Endodermal cell (in vitro differentiated cells): ENCODE measurements at regions not wholly inside any gene's neighbourhood (a gene's known extent, or its start where the extent isn't known, plus 50 kb on each side); places are given as distances from the start of the nearest gene placed in this dataset.

Experiments
- DNase-seq: peaks from one replicate; pipeline ENCODE4 v3.0.0-alpha.2; 2017
- H3K27ac ChIP-seq: 2 replicates; pipeline ENCODE4 v1.5.1; 2013; ENCODE audit warnings: mild to moderate bottlenecking, low read depth, low read length, moderate library complexity
- H3K27me3 ChIP-seq: 2 replicates; pipeline ENCODE4 v1.6.1; 2013; ENCODE audit warnings: mild to moderate bottlenecking, low read length, moderate library complexity; ENCODE audit not compliant: insufficient read depth, control insufficient read depth, poor library complexity, severe bottlenecking
- H3K36me3 ChIP-seq: 2 replicates; pipeline ENCODE4 v1.7.0; 2013; ENCODE audit warnings: mild to moderate bottlenecking, low read length, moderate library complexity; ENCODE audit not compliant: control insufficient read depth, insufficient read depth
- H3K4me1 ChIP-seq: one replicate; pipeline ENCODE4 v1.7.0; 2013; ENCODE audit warnings: low read length; ENCODE audit not compliant: control insufficient read depth, insufficient read depth
- H3K4me3 ChIP-seq: 2 replicates; pipeline ENCODE4 v1.5.1; 2013; ENCODE audit warnings: mild to moderate bottlenecking, low read length, moderate library complexity
- H3K9ac ChIP-seq: 2 replicates; pipeline ENCODE4 v1.6.1; 2013; ENCODE audit warnings: mild to moderate bottlenecking, low read length, moderate library complexity; ENCODE audit not compliant: poor library complexity, severe bottlenecking; ENCODE audit errors: extremely low read depth
- H3K9me3 ChIP-seq: 2 replicates; pipeline ENCODE4 v1.6.1; 2013; ENCODE audit warnings: mild to moderate bottlenecking, low read length, moderate library complexity; ENCODE audit not compliant: control insufficient read depth
- H3K27ac Mint-ChIP-seq: 2 replicates; pipeline ENCODE4 v1.8.0; 2020; ENCODE audit warnings: mixed read lengths
- H3K27me3 Mint-ChIP-seq: 2 replicates; pipeline ENCODE4 v1.8.0; 2021; ENCODE audit warnings: mild to moderate bottlenecking, mixed read lengths; ENCODE audit not compliant: insufficient read depth
- H3K36me3 Mint-ChIP-seq: 2 replicates; pipeline ENCODE4 v1.8.0; 2020; ENCODE audit warnings: low read depth, mixed read lengths
- H3K4me1 Mint-ChIP-seq: 2 replicates; pipeline ENCODE4 v1.8.0; 2020; ENCODE audit warnings: mixed read lengths
- H3K4me3 Mint-ChIP-seq: 2 replicates; pipeline ENCODE4 v1.8.0; 2020; ENCODE audit warnings: mild to moderate bottlenecking, moderate library complexity, mixed read lengths
- H3K9me3 Mint-ChIP-seq: 2 replicates; pipeline ENCODE4 v1.8.0; 2020; ENCODE audit warnings: mild to moderate bottlenecking, mixed read lengths
- CTCF ChIP-seq: fragments of 200-600 bp; sonication (generic); conservative IDR thresholded peaks from 2 replicates; pipeline ENCODE4 v1.5.0; 2021; ENCODE audit warnings: antibody characterized with exemption, mild to moderate bottlenecking
- WGBS, 2 experiments: methylation state at CpG; one replicate each; pipeline versions ENCODE4 v1.1.5 to v1.1.7; 2013; ENCODE audit warnings: missing lambda C conversion rate in 2 of 2, mixed read lengths in 1 of 2; ENCODE audit not compliant: insufficient coverage in 1 of 2, insufficient read length in 1 of 2; 5-methylcytosine and 5-hydroxymethylcytosine counted together

GRCh38 chr1:172931340-172931739 is 119.4 kb downstream of the TNFSF18 start:
- no peaks in the 10 kb centered on the region for H3K27me3 ChIP-seq
- H3K4me3 Mint-ChIP-seq, result no peak overlapping the region
- H3K4me1 ChIP-seq, result no peaks in the 10 kb centered on the region
- no peaks in the 10 kb centered on the region for H3K4me1 Mint-ChIP-seq
- TF ChIP-seq CTCF, result no peak
- no peak overlapping the region for H3K27ac Mint-ChIP-seq
- no peak overlapping the region for H3K4me3 ChIP-seq
- H3K9me3 ChIP-seq, result no peaks in the 10 kb centered on the region
- H3K27me3 Mint-ChIP-seq, result peaks cover 2% of the 10 kb centered on the region
- 88% methylated on average over 1 of the region's 1 CpG for WGBS, 2 experiments
- no peak overlapping the region for H3K9ac ChIP-seq
- no peak for DNase-seq
- H3K36me3 Mint-ChIP-seq, result no peaks in the 10 kb centered on the region
- no peak overlapping the region for H3K27ac ChIP-seq
- H3K36me3 ChIP-seq, result no peaks in the 10 kb centered on the region
- no peaks in the 10 kb centered on the region for H3K9me3 Mint-ChIP-seq

- H3K4me1 Mint-ChIP-seq, result no peaks in the 10 kb centered on the region
- 95 to 100% methylated on average over 1 to 4 of the region's 4 CpGs for WGBS, 2 experiments
- no peaks in the 10 kb centered on the region for H3K9me3 Mint-ChIP-seq
- Histone ChIP-seq H3K9ac (no peak overlapping the region), H3K27ac (no peak overlapping the region), H3K4me3 (no peak overlapping the region), H3K4me1 (no peaks in the 10 kb centered on the region), H3K27me3 (no peaks in the 10 kb centered on the region), H3K9me3 (no peaks in the 10 kb centered on the region), H3K36me3 (no peaks in the 10 kb centered on the region)
- TF ChIP-seq CTCF, result no peak
- no peak for DNase-seq
- peaks cover 2% of the 10 kb centered on the region for H3K27me3 Mint-ChIP-seq
- no peak overlapping the region for H3K27ac Mint-ChIP-seq
- no peak overlapping the region for H3K4me3 Mint-ChIP-seq
- no peaks in the 10 kb centered on the region for H3K36me3 Mint-ChIP-seq
These were observed 119.0 kb downstream of the TNFSF18 start for GRCh38 chr1:172931761-172932160.

GRCh38 chr1:172932981-172933380 is 117.8 kb downstream of the TNFSF18 start:
- peaks cover under 1% of the 10 kb centered on the region for H3K27me3 Mint-ChIP-seq
- Histone ChIP-seq H3K27me3 (no peaks in the 10 kb centered on the region), H3K4me1 (no peaks in the 10 kb centered on the region), H3K9ac (no peak overlapping the region), H3K36me3 (no peaks in the 10 kb centered on the region), H3K4me3 (no peak overlapping the region), H3K9me3 (no peaks in the 10 kb centered on the region), H3K27ac (no peak overlapping the region)
- WGBS, 2 experiments, result 87 to 96% methylated on average over 1 of the region's 1 CpG
- no peaks in the 10 kb centered on the region for H3K36me3 Mint-ChIP-seq
- no peak overlapping the region for H3K4me3 Mint-ChIP-seq
- H3K4me1 Mint-ChIP-seq, result no peaks in the 10 kb centered on the region
- DNase-seq, result no peak
- no peaks in the 10 kb centered on the region for H3K9me3 Mint-ChIP-seq
- TF ChIP-seq CTCF, result no peak
- no peak overlapping the region for H3K27ac Mint-ChIP-seq
